HepG2 (cell line): ENCODE measurements at regions not wholly inside any gene's neighbourhood (a gene's known extent, or its start where the extent isn't known, plus 50 kb on each side); places are given as distances from the start of the nearest gene placed in this dataset.

Experiments
- JUND ChIP-seq: sonication (generic); formaldehyde crosslinking; IDR thresholded peaks from 2 replicates; pipeline ENCODE4 v1.8.0; 2022; ENCODE audit warnings: mild to moderate bottlenecking, missing genetic modification reagents
- NFE2 ChIP-seq: sonication (generic); formaldehyde crosslinking; IDR thresholded peaks from 2 replicates; pipeline ENCODE4 v1.4.0; 2020; ENCODE audit warnings: missing genetic modification reagents
- SP2 ChIP-seq: sonication (generic); formaldehyde crosslinking; IDR thresholded peaks from 2 replicates; pipeline ENCODE4 v1.5.1; 2020; ENCODE audit warnings: mild to moderate bottlenecking, missing genetic modification reagents
- ZSCAN29 ChIP-seq: sonication (generic); formaldehyde crosslinking; conservative IDR thresholded peaks from 2 replicates; pipeline ENCODE4 v1.4.0; 2020; ENCODE audit warnings: mild to moderate bottlenecking, missing genetic modification reagents
- TF ChIP-seq, protein P1 (sequence below): sonication (generic); formaldehyde crosslinking; IDR thresholded peaks from 2 replicates; pipeline ENCODE4 v1.8.1; 2023; ENCODE audit warnings: mild to moderate bottlenecking, missing genetic modification reagents, borderline replicate concordance
- TF ChIP-seq, protein P2 (sequence below): sonication (generic); formaldehyde crosslinking; IDR thresholded peaks from 2 replicates; pipeline ENCODE4 v1.4.0; 2020; ENCODE audit warnings: low read depth, missing genetic modification reagents
- TF ChIP-seq, protein P3 (sequence below): sonication (generic); formaldehyde crosslinking; IDR thresholded peaks from 2 replicates; pipeline ENCODE4 v1.5.0; 2020; ENCODE audit warnings: mild to moderate bottlenecking, missing genetic modification reagents, moderate library complexity

DNA sequence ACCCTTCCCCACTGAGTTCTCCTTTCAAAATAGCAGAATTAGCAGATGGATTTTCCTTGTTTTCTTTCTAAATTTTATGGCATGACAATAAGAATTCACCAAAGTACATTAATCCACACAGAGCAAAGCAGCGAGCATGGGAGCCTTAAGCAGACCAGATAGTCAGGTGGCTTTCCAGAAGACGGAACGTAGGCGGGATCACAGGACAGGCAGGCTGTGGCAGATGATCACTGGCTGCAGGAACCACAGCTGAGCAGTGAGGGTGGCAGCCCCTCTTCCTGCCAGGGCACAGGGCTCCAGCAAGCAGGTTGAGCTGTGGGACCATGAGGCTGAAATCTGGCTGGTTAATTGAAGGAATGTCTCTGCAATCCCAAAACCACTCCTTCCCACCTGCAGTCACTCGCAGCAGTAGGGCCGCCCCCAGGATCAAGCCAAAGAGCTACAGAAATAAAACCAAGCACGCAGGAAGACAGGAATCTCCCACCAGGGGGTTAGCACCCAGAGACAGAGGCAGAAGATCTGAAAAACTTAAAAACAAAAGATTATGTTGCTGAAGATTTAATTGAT lies 259.9 kb downstream of the EIPR1 start:
- TF ChIP-seq, protein P1, sequence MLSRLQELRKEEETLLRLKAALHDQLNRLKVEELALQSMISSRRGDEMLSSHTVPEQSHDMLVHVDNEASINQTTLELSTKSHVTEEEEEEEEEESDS (CRISPR knock-in tag) = no peak
- TF ChIP-seq NFE2 = no peak
- TF ChIP-seq, protein P2, sequence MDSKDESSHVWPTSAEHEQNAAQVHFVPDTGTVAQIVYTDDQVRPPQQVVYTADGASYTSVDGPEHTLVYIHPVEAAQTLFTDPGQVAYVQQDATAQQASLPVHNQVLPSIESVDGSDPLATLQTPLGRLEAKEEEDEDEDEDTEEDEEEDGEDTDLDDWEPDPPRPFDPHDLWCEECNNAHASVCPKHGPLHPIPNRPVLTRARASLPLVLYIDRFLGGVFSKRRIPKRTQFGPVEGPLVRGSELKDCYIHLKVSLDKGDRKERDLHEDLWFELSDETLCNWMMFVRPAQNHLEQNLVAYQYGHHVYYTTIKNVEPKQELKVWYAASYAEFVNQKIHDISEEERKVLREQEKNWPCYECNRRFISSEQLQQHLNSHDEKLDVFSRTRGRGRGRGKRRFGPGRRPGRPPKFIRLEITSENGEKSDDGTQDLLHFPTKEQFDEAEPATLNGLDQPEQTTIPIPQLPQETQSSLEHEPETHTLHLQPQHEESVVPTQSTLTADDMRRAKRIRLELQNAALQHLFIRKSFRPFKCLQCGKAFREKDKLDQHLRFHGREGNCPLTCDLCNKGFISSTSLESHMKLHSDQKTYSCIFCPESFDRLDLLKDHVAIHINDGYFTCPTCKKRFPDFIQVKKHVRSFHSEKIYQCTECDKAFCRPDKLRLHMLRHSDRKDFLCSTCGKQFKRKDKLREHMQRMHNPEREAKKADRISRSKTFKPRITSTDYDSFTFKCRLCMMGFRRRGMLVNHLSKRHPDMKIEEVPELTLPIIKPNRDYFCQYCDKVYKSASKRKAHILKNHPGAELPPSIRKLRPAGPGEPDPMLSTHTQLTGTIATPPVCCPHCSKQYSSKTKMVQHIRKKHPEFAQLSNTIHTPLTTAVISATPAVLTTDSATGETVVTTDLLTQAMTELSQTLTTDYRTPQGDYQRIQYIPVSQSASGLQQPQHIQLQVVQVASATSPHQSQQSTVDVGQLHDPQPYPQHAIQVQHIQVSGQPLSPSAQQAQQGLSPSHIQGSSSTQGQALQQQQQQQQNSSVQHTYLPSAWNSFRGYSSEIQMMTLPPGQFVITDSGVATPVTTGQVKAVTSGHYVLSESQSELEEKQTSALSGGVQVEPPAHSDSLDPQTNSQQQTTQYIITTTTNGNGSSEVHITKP (CRISPR knock-in tag) = no peak
- TF ChIP-seq, protein P3, sequence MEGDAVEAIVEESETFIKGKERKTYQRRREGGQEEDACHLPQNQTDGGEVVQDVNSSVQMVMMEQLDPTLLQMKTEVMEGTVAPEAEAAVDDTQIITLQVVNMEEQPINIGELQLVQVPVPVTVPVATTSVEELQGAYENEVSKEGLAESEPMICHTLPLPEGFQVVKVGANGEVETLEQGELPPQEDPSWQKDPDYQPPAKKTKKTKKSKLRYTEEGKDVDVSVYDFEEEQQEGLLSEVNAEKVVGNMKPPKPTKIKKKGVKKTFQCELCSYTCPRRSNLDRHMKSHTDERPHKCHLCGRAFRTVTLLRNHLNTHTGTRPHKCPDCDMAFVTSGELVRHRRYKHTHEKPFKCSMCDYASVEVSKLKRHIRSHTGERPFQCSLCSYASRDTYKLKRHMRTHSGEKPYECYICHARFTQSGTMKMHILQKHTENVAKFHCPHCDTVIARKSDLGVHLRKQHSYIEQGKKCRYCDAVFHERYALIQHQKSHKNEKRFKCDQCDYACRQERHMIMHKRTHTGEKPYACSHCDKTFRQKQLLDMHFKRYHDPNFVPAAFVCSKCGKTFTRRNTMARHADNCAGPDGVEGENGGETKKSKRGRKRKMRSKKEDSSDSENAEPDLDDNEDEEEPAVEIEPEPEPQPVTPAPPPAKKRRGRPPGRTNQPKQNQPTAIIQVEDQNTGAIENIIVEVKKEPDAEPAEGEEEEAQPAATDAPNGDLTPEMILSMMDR (CRISPR knock-in tag) = no peak
- TF ChIP-seq JUND = no peak
- no peak for TF ChIP-seq SP2 (CRISPR knock-in tag)
- TF ChIP-seq ZSCAN29 (CRISPR knock-in tag) = no peak
